HG03432 (cell line): ENCODE measurements at regions not wholly inside any gene's neighbourhood (a gene's known extent, or its start where the extent isn't known, plus 50 kb on each side); places are given as distances from the start of the nearest gene placed in this dataset.
"Not testable (repeated sequence)": the region's sequence is repeated elsewhere in the genome, so short reads cannot be mapped to it uniquely, and the experiment has no call there.

Source experiments
- ATAC-seq: cut with Tn5 transposase; IDR thresholded peaks from one replicate; pipeline ENCODE4 v1.9.1; 2021; ENCODE audit warnings: mild to moderate bottlenecking, moderate library complexity; ENCODE audit not compliant: unreplicated experiment

GRCh38 chr13:82298106-82298505 lies 1584.2 kb downstream of the SLITRK1 start:
- ATAC-seq = no peak

GRCh38 chr13:82294226-82294625 lies 1588.0 kb downstream of the SLITRK1 start:
- ATAC-seq = no peak

GRCh38 chr13:82292334-82292733 lies 1589.9 kb downstream of the SLITRK1 start:
- no peak for ATAC-seq

- no peak for ATAC-seq
These were observed 1590.4 kb downstream of the SLITRK1 start for GRCh38 chr13:82291852-82292251.

GRCh38 chr13:82275644-82276043 lies 1606.6 kb downstream of the SLITRK1 start:
- no peak for ATAC-seq

GRCh38 chr13:82259284-82259683 lies 1623.0 kb downstream of the SLITRK1 start:
- no peak for ATAC-seq

GRCh38 chr13:82257790-82258507 lies 1624.3 kb downstream of the SLITRK1 start:
- ATAC-seq = no peak

- no peak for ATAC-seq
These were observed 1633.5 kb downstream of the SLITRK1 start for GRCh38 chr13:82248762-82249161.

- no peak for ATAC-seq
These were observed 1636.4 kb downstream of the SLITRK1 start for GRCh38 chr13:82245860-82246259.

- no peak for ATAC-seq
These were observed 1657.5 kb downstream of the SLITRK1 start for GRCh38 chr13:82224806-82225205.

GRCh38 chr13:82221621-82222020 lies 1660.7 kb downstream of the SLITRK1 start:
- no peak for ATAC-seq

GRCh38 chr13:82220641-82221040 lies 1661.6 kb downstream of the SLITRK1 start:
- no peak for ATAC-seq

- ATAC-seq = no peak
These were observed 1666.1 kb downstream of the SLITRK1 start for GRCh38 chr13:82216165-82216564.

- ATAC-seq = no peak
These were observed 1667.9 kb downstream of the SLITRK1 start for GRCh38 chr13:82214341-82214740.

- no peak for ATAC-seq
These were observed 1676.0 kb downstream of the SLITRK1 start for GRCh38 chr13:82206241-82206640.

GRCh38 chr13:82202398-82202797 lies 1679.9 kb downstream of the SLITRK1 start:
- no peak for ATAC-seq

GRCh38 chr13:82196087-82196486 lies 1686.2 kb downstream of the SLITRK1 start:
- no peak for ATAC-seq

GRCh38 chr13:82187227-82187626 lies 1695.0 kb downstream of the SLITRK1 start:
- ATAC-seq = no peak

- no peak for ATAC-seq
These were observed 1705.5 kb downstream of the SLITRK1 start for GRCh38 chr13:82176751-82177150.

GRCh38 chr13:82165396-82166174 lies 1716.7 kb downstream of the SLITRK1 start:
- ATAC-seq = no peak

- not testable (repeated sequence) for ATAC-seq
These were observed 1717.4 kb downstream of the SLITRK1 start for GRCh38 chr13:82164780-82165395.

GRCh38 chr13:82147526-82147925 lies 1734.7 kb downstream of the SLITRK1 start:
- ATAC-seq = no peak
